Testis (tissue), 2 donors: ENCODE measurements at regions not wholly inside any gene's neighbourhood (a gene's known extent, or its start where the extent isn't known, plus 50 kb on each side); places are given as distances from the start of the nearest gene placed in this dataset.

Experiments
- DNase-seq: peaks from one replicate; pipeline ENCODE4 v3.0.0-alpha.2; 2019
- H3K27ac ChIP-seq, 2 donors: fragments of 200-600 bp; sonication (generic); one replicate each; pipeline ENCODE4 v1.5.1; 2019
- H3K27me3 ChIP-seq: fragments of 200-600 bp; sonication (generic); one replicate; pipeline ENCODE4 v1.5.1; 2019
- H3K36me3 ChIP-seq: fragments of 200-600 bp; sonication (generic); one replicate; pipeline ENCODE4 v1.5.1; 2017; ENCODE audit warnings: low read depth; ENCODE audit errors: missing control alignments
- H3K4me1 ChIP-seq: fragments of 200-600 bp; sonication (generic); one replicate; pipeline ENCODE4 v1.5.1; 2019
- H3K4me3 ChIP-seq, 2 donors: fragments of 200-600 bp; sonication (generic); one replicate each; pipeline ENCODE4 v1.5.1; 2017 to 2019
- H3K9me3 ChIP-seq: fragments of 200-600 bp; sonication (generic); one replicate; pipeline ENCODE4 v1.5.1; 2017
- POLR2A ChIP-seq: fragments of 450-650 bp; IDR thresholded peaks from one replicate; pipeline ENCODE4 v1.6.1; 2017; ENCODE audit warnings: antibody characterized with exemption, mild to moderate bottlenecking, moderate library complexity
- WGBS, 2 donors: methylation state at CpG; one replicate each; pipeline ENCODE4 v1.1.5; 2018; 5-methylcytosine and 5-hydroxymethylcytosine counted together
- intact Hi-C: fragments of 100-400 bp; cut with DNase I; formaldehyde crosslinking; loops from one replicate; pipeline ENCODE4 v1.15.1; 2023; ENCODE audit warnings: low total_unique reads
- TF ChIP-seq, protein P1 (sequence below), 3 experiments: fragments of 450-650 bp in 2 of 3; fragments of 200-600 bp in 1 of 3; sonication (generic) in 1 of 3; IDR thresholded peaks; one replicate each; pipeline ENCODE4 v1.5.1; 2016 to 2019; ENCODE audit warnings: antibody characterized with exemption in 3 of 3, mild to moderate bottlenecking in 2 of 3, moderate library complexity in 1 of 3

DNA sequence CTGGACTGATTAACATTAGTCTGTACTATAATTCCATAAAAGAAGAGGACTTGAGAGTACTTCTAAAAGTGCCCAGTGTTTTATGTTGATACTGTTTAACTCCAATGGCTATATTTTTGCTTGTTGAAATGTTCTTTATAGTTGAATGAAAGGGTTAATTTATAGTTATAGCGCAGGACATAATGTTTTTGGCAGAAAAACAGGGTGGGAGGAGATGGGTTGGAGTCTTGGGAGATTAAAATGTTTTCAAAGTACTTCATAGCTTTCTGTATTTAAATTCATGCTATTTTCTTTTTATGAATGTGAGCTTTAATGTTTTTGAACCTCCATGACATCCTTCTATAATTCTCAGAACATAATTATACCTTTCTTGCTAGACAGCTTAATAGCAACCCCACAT is 108.2 kb downstream of the CNTN3 start:
- 37 to 50% methylated on average over 1 of the region's 1 CpG for WGBS, 2 donors
- no peaks in the 10 kb centered on the region for H3K4me1 ChIP-seq
- H3K27ac ChIP-seq = no peak overlapping the region
- H3K27me3 ChIP-seq = no peaks in the 10 kb centered on the region
- TF ChIP-seq, protein P1, sequence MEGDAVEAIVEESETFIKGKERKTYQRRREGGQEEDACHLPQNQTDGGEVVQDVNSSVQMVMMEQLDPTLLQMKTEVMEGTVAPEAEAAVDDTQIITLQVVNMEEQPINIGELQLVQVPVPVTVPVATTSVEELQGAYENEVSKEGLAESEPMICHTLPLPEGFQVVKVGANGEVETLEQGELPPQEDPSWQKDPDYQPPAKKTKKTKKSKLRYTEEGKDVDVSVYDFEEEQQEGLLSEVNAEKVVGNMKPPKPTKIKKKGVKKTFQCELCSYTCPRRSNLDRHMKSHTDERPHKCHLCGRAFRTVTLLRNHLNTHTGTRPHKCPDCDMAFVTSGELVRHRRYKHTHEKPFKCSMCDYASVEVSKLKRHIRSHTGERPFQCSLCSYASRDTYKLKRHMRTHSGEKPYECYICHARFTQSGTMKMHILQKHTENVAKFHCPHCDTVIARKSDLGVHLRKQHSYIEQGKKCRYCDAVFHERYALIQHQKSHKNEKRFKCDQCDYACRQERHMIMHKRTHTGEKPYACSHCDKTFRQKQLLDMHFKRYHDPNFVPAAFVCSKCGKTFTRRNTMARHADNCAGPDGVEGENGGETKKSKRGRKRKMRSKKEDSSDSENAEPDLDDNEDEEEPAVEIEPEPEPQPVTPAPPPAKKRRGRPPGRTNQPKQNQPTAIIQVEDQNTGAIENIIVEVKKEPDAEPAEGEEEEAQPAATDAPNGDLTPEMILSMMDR (IDR thresholded peaks at IDR 0.05) = no peak
- TF ChIP-seq POLR2A = no peak
- intact Hi-C loops = no loop called here
- DNase-seq = no peak
- no peaks in the 10 kb centered on the region for H3K9me3 ChIP-seq
- no peaks in the 10 kb centered on the region for H3K36me3 ChIP-seq
- H3K4me3 ChIP-seq = no peak overlapping the region

DNA sequence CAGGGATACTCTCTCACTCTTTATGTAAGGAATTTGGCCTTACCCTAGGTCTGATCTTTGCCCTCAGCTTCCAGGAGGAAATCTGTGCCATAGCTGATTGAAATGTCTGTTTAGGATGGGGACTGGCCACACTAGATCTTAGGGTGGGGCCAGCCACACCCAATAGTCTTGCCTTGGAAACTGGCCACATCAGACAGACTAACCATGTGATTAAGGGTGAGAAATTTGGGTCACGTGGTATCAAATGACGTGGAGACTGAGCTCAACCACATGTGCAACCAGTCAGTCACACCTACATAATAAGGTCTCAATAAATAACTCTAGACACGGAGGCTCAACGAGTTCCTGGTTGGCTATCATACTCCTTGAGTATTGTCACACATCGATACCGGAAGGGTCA is 113.5 kb downstream of the CNTN3 start:
- TF ChIP-seq, protein P1 (IDR thresholded peaks at IDR 0.05) = no peak
- no peak for TF ChIP-seq POLR2A
- DNase-seq = no peak
- intact Hi-C loops = no loop called here
- no peak overlapping the region for H3K4me3 ChIP-seq
- WGBS, 2 donors = 95 to 96% methylated on average over 6 of the region's 6 CpGs
- H3K27ac ChIP-seq = no peak overlapping the region
- no peaks in the 10 kb centered on the region for H3K27me3 ChIP-seq
- no peaks in the 10 kb centered on the region for H3K4me1 ChIP-seq
- H3K9me3 ChIP-seq = no peaks in the 10 kb centered on the region
- no peaks in the 10 kb centered on the region for H3K36me3 ChIP-seq

DNA sequence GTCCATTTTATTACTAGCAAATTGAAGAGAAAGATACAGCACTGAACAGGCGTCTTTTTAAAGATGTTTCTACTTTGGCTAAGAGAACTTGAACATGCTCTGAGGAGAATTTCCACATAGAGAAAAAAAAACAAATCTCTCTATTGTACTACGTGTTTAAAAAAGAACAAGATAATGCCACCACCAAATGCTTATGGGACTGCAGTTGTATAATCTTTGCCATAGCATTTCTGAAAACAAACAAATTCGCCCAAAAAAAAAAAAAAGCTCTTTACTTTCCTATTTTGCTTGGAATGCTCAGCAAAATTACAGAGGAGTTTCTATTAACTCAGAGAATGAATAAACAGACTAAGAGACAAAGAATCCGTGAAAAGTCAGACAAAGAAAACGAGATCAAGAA is 114.2 kb downstream of the CNTN3 start:
- no peak for TF ChIP-seq POLR2A
- TF ChIP-seq, protein P1 (IDR thresholded peaks at IDR 0.05) = no peak
- no peaks in the 10 kb centered on the region for H3K9me3 ChIP-seq
- no peak overlapping the region for H3K27ac ChIP-seq
- no peaks in the 10 kb centered on the region for H3K36me3 ChIP-seq
- no peak overlapping the region for H3K4me3 ChIP-seq
- no peaks in the 10 kb centered on the region for H3K27me3 ChIP-seq
- intact Hi-C loops = no loop called here
- no peak for DNase-seq
- no peaks in the 10 kb centered on the region for H3K4me1 ChIP-seq
- 44 to 56% methylated on average over 5 of the region's 5 CpGs for WGBS, 2 donors

DNA sequence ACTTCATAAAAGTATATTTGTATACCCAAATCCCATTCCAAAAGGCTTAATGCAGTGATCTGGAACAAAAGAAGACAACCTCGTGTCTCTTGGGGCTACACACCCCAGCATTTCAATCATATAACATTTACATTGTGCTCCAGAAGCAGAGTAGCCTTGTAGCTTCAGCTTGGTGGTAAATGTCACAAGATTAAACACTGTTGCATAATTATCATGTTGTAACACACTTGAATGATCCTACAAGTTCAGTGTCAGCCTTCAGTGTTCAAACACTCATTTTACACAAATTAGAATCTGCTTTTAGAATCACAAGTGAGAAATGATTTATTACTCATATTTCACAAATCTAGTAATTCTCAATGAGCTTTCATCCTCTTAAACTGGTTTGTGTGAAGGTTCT is 122.6 kb downstream of the CNTN3 start:
- H3K27ac ChIP-seq = no peak overlapping the region
- H3K36me3 ChIP-seq = no peaks in the 10 kb centered on the region
- no peaks in the 10 kb centered on the region for H3K4me1 ChIP-seq
- TF ChIP-seq POLR2A = no peak
- TF ChIP-seq, protein P1 (IDR thresholded peaks at IDR 0.05) = no peak
- DNase-seq = no peak
- no peaks in the 10 kb centered on the region for H3K9me3 ChIP-seq
- H3K27me3 ChIP-seq = no peaks in the 10 kb centered on the region
- intact Hi-C loops = no loop called here
- 53 to 63% methylated on average over 1 of the region's 1 CpG for WGBS, 2 donors
- H3K4me3 ChIP-seq = no peak overlapping the region

DNA sequence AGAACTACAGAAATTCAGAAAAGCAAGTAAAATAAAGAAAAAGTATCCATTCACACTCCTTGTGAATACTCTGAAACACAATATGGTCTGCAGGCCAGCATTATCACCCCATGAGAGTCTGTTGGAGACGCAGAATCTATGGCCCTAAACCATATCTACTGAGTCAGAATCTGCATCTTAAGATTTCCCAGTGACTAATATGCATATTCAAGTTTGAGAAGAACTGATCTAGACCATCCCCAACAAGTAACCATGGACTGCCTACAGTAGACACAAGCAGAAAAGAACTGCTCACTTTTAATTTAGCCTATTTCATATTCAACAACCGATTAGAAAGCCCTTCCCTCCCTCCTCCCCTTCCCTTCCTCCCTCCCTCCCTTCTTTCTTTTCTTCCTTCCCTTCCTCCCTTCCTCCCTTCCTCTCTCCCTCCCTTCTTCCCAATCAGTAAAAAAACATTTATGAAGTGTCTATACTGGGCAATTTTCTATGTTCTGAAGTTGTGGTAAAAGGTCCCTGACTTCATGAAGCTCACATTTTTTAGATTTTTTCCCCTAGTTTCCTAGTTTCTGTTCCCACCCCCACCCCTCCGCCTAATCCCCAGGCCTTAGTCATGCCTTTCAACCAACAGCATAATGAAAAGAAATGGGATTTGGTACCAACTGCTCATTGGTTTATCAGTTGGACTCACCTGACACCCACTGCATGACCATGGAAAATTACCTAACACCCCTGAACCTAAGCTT is 125.2 kb downstream of the CNTN3 start:
- DNase-seq = no peak
- no peak for TF ChIP-seq POLR2A
- TF ChIP-seq, protein P1 (IDR thresholded peaks at IDR 0.05) = no peak
- WGBS, 2 donors = 49 to 51% methylated on average over 3 of the region's 3 CpGs
- no peaks in the 10 kb centered on the region for H3K4me1 ChIP-seq
- H3K4me3 ChIP-seq = no peak overlapping the region
- no peaks in the 10 kb centered on the region for H3K27me3 ChIP-seq
- no peaks in the 10 kb centered on the region for H3K9me3 ChIP-seq
- intact Hi-C loops = no loop called here
- no peaks in the 10 kb centered on the region for H3K36me3 ChIP-seq
- no peak overlapping the region for H3K27ac ChIP-seq
